ENCODE measurements at regions not wholly inside any gene's neighbourhood (a gene's known extent, or its start where the extent isn't known, plus 50 kb on each side); places are given as distances from the start of the nearest gene placed in this dataset.

DNA sequence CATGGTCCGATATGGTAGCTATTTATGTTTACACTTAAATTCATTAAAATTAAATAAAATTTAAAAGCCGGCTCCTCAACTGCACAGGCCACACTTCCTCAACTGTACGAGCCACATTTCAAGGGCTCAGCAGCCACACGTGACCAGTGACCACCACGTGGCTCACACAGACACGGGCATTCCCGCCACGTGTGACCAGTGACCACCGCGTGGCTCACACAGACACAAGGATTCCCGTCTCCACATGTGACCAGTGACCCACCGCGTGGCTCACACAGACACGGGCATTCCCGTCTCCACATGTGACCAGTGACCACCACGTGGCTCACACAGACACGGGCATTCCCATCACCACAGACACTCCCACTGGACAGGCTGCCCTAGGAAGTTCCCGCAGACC lies 91.3 kb downstream of the PDGFA start:
- Histone ChIP-seq H3K4me1 (ENCODE audit: insufficient read depth, low read length) (no peaks in the 10 kb centered on the region), H3K27me3 (ENCODE audit: insufficient read depth, low read length, poor library complexity) (no peaks in the 10 kb centered on the region), H3K9me3 (ENCODE audit: insufficient read depth, low read length, severe bottlenecking) (no peaks in the 10 kb centered on the region), H3K4me2 (ENCODE audit: insufficient read depth, low read length) (no peak overlapping the region), H4K20me1 (ENCODE audit: insufficient read depth, low read length) (0 out of 2 replicates have a peak, but pooled peaks cover 3% of the 10 kb centered on the region), H2AFZ (ENCODE audit: low read depth, low read length) (no peak overlapping the region), H3K79me2 (ENCODE audit: insufficient read depth, low read length) (no peaks in the 10 kb centered on the region), H3K36me3 (ENCODE audit: insufficient read depth, low read length) (no peaks in the 10 kb centered on the region), H3K27ac (ENCODE audit: low read length) (no peak overlapping the region), H3K9ac (ENCODE audit: low read depth, low read length) (no peak overlapping the region), H3K4me3 (ENCODE audit: low read depth in 1 of 2, low read length in 2 of 2) (no peak overlapping the region)
- TF ChIP-seq, protein P1, sequence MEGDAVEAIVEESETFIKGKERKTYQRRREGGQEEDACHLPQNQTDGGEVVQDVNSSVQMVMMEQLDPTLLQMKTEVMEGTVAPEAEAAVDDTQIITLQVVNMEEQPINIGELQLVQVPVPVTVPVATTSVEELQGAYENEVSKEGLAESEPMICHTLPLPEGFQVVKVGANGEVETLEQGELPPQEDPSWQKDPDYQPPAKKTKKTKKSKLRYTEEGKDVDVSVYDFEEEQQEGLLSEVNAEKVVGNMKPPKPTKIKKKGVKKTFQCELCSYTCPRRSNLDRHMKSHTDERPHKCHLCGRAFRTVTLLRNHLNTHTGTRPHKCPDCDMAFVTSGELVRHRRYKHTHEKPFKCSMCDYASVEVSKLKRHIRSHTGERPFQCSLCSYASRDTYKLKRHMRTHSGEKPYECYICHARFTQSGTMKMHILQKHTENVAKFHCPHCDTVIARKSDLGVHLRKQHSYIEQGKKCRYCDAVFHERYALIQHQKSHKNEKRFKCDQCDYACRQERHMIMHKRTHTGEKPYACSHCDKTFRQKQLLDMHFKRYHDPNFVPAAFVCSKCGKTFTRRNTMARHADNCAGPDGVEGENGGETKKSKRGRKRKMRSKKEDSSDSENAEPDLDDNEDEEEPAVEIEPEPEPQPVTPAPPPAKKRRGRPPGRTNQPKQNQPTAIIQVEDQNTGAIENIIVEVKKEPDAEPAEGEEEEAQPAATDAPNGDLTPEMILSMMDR (IDR thresholded peaks at IDR 0.05; ENCODE audit: borderline replicate concordance, extremely low read depth, low read length, poor library complexity, severe bottlenecking): no peak
- TF ChIP-seq EZH2 (IDR thresholded peaks at IDR 0.05; ENCODE audit: borderline replicate concordance, low read depth, low read length, severe bottlenecking): no peak
- DNase-seq (no peak), ATAC-seq (ENCODE audit: insufficient read depth, low read depth) (no peak)

DNA sequence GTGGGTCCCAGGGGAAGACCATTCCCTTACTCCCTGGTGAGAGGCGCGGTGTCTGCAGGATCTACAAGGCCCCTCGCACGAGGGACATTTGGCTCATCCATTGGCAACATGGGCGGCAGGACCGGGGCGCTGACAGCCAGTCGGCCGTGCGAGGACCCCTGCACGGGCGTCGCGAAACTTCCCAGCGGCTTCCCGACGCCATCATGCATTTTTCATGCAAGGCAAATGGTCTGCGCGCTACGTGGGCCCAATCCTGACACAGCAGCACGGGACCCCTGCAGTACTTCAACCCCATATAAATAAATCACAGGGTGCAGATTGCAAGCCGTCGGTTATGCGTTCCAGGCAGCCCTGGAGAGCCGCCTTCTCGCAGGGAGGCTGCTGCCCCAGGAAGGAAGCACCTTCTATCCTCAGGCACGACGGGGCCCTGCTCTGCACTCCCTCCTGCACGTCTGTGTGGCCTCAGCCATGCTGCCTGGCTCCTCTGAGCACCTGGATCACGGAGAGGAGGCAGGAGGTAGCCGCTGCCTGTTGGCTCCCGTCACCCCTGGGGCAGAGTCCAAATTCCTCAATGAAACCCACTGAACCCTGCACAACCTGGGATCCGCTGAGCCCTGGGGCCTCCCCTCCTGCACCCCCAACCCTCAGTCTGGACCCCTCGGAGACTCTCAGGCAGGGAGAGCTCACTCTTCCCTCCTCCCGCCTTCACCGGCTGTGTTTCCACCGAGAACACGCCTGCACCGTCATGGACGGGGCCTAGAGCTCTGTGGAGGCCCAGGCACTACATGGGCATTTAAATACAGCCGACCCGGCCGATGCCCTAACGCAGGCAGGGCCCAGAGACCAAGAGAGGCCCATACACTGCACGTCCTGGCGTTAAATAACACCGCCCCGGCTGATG lies 90.5 kb downstream of the PDGFA start:
- Histone ChIP-seq H3K9me3 (ENCODE audit: insufficient read depth, low read length, severe bottlenecking) (no peaks in the 10 kb centered on the region), H2AFZ (ENCODE audit: low read depth, low read length) (no peak overlapping the region), H3K4me1 (ENCODE audit: insufficient read depth, low read length) (no peaks in the 10 kb centered on the region), H4K20me1 (ENCODE audit: insufficient read depth, low read length) (0 out of 2 replicates have a peak, but pooled peaks cover 3% of the 10 kb centered on the region), H3K27ac (ENCODE audit: low read length) (no peak overlapping the region), H3K4me3 (ENCODE audit: low read depth in 1 of 2, low read length in 2 of 2) (no peak overlapping the region), H3K27me3 (ENCODE audit: insufficient read depth, low read length, poor library complexity) (no peaks in the 10 kb centered on the region), H3K36me3 (ENCODE audit: insufficient read depth, low read length) (no peaks in the 10 kb centered on the region), H3K9ac (ENCODE audit: low read depth, low read length) (no peak overlapping the region), H3K4me2 (ENCODE audit: insufficient read depth, low read length) (no peak overlapping the region), H3K79me2 (ENCODE audit: insufficient read depth, low read length) (no peaks in the 10 kb centered on the region)
- DNase-seq (no peak), ATAC-seq (ENCODE audit: insufficient read depth, low read depth) (no peak)
- TF ChIP-seq, protein P1 (IDR thresholded peaks at IDR 0.05; ENCODE audit: borderline replicate concordance, extremely low read depth, low read length, poor library complexity, severe bottlenecking): no peak
- TF ChIP-seq EZH2 (IDR thresholded peaks at IDR 0.05; ENCODE audit: borderline replicate concordance, low read depth, low read length, severe bottlenecking): no peak

DNA sequence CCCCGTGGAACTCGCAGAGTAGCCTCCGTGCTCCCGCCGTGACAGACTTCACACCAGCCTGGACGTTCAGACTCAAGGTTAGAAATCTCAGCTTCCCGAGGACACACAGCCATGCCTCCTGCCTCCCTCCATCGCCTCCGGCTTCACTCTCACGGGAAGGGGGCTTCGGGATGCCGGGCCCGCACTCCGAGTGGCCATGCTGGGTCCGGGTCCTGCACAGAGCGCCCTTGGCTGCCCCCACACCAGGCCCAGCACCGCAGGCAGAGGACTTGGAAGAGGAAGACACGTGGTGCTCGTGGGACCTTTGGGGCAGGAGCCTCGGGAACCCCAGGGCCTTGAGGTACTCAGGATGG lies 89.8 kb downstream of the PDGFA start:
- TF ChIP-seq EZH2 (IDR thresholded peaks at IDR 0.05; ENCODE audit: borderline replicate concordance, low read depth, low read length, severe bottlenecking): no peak
- Histone ChIP-seq H3K27me3 (ENCODE audit: insufficient read depth, low read length, poor library complexity) (no peaks in the 10 kb centered on the region), H3K27ac (ENCODE audit: low read length) (no peak overlapping the region), H2AFZ (ENCODE audit: low read depth, low read length) (no peak overlapping the region), H3K4me1 (ENCODE audit: insufficient read depth, low read length) (no peaks in the 10 kb centered on the region), H3K4me2 (ENCODE audit: insufficient read depth, low read length) (no peak overlapping the region), H3K9ac (ENCODE audit: low read depth, low read length) (no peak overlapping the region), H4K20me1 (ENCODE audit: insufficient read depth, low read length) (0 out of 2 replicates have a peak, but pooled peaks cover 3% of the 10 kb centered on the region), H3K9me3 (ENCODE audit: insufficient read depth, low read length, severe bottlenecking) (no peaks in the 10 kb centered on the region), H3K4me3 (ENCODE audit: low read depth in 1 of 2, low read length in 2 of 2) (no peak overlapping the region), H3K79me2 (ENCODE audit: insufficient read depth, low read length) (no peaks in the 10 kb centered on the region), H3K36me3 (ENCODE audit: insufficient read depth, low read length) (no peaks in the 10 kb centered on the region)
- DNase-seq (no peak), ATAC-seq (ENCODE audit: insufficient read depth, low read depth) (no peak)

DNA sequence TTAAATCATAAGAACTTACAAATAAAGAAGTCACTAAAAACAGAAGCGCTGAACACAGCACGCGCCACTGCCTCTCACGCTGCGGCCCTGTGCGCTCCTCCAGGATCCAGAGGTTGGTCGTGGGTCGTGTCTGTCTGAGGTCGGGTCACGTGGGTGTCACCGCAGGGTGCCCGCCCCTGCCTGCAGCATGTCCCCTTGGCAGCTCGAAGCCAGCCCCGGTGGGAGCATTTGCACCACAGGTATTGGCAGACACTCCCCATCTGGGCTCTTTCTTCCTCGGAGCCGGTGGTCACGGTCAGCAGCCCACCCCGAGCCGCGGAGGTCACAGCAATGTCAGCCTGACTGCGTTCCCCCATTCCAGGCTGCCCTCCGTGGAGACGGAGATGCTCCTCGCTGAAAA lies 88.6 kb downstream of the PDGFA start:
- ATAC-seq (ENCODE audit: insufficient read depth, low read depth) (no peak), DNase-seq (no peak)
- Histone ChIP-seq H3K27ac (ENCODE audit: low read length) (no peak overlapping the region), H3K9ac (ENCODE audit: low read depth, low read length) (no peak overlapping the region), H3K79me2 (ENCODE audit: insufficient read depth, low read length) (no peaks in the 10 kb centered on the region), H2AFZ (ENCODE audit: low read depth, low read length) (no peak overlapping the region), H3K9me3 (ENCODE audit: insufficient read depth, low read length, severe bottlenecking) (no peaks in the 10 kb centered on the region), H4K20me1 (ENCODE audit: insufficient read depth, low read length) (0 out of 2 replicates have a peak, but pooled peaks cover 3% of the 10 kb centered on the region), H3K4me2 (ENCODE audit: insufficient read depth, low read length) (no peak overlapping the region), H3K36me3 (ENCODE audit: insufficient read depth, low read length) (no peaks in the 10 kb centered on the region), H3K4me3 (ENCODE audit: low read depth in 1 of 2, low read length in 2 of 2) (no peak overlapping the region), H3K27me3 (ENCODE audit: insufficient read depth, low read length, poor library complexity) (no peaks in the 10 kb centered on the region), H3K4me1 (ENCODE audit: insufficient read depth, low read length) (no peaks in the 10 kb centered on the region)
- no peak for TF ChIP-seq EZH2 (IDR thresholded peaks at IDR 0.05; ENCODE audit: borderline replicate concordance, low read depth, low read length, severe bottlenecking)
- TF ChIP-seq, protein P1 (IDR thresholded peaks at IDR 0.05; ENCODE audit: borderline replicate concordance, extremely low read depth, low read length, poor library complexity, severe bottlenecking): no peak
